Esophagus (tissue), 2 donors: ENCODE measurements at regions not wholly inside any gene's neighbourhood (a gene's known extent, or its start where the extent isn't known, plus 50 kb on each side); places are given as distances from the start of the nearest gene placed in this dataset.

ENCODE experiments used
- H3K27ac ChIP-seq, 2 donors: one replicate each; pipeline ENCODE4 v1.5.1; 2013; ENCODE audit warnings: low read depth in 2 of 2, mild to moderate bottlenecking in 2 of 2, inconsistent platforms in 1 of 2, low read length in 1 of 2, moderate library complexity in 1 of 2
- H3K27me3 ChIP-seq, 2 donors: one replicate each; pipeline ENCODE4 v1.6.1; 2013; ENCODE audit warnings: low read length in 2 of 2, control low read depth in 1 of 2, mild to moderate bottlenecking in 1 of 2; ENCODE audit not compliant: insufficient read depth in 2 of 2, control insufficient read depth in 1 of 2
- H3K36me3 ChIP-seq, 2 donors: one replicate each; pipeline ENCODE4 v1.6.1; 2013; ENCODE audit warnings: low read length in 1 of 2; ENCODE audit not compliant: control insufficient read depth in 2 of 2, insufficient read depth in 2 of 2
- H3K4me1 ChIP-seq, 2 donors: one replicate each; pipeline ENCODE4 v1.6.1; 2013; ENCODE audit warnings: low read length in 1 of 2; ENCODE audit not compliant: control insufficient read depth in 2 of 2, insufficient read depth in 2 of 2
- H3K4me3 ChIP-seq, 2 donors: one replicate each; pipeline ENCODE4 v1.5.1; 2013; ENCODE audit warnings: low read length in 2 of 2, mild to moderate bottlenecking in 2 of 2, low read depth in 1 of 2, moderate library complexity in 1 of 2
- H3K9me3 ChIP-seq, 2 donors: one replicate each; pipeline ENCODE4 v1.6.1; 2013; ENCODE audit warnings: mild to moderate bottlenecking in 2 of 2, low read depth in 1 of 2, low read length in 1 of 2, moderate library complexity in 1 of 2; ENCODE audit not compliant: control insufficient read depth in 2 of 2, insufficient read depth in 1 of 2
- WGBS, 2 donors: extraction: QIAGEN DNeasy Blood & Tissue Kit; methylation state at CpG; one replicate each; pipeline ENCODE4 v1.1.7; 2013; 5-methylcytosine and 5-hydroxymethylcytosine counted together
- donor health status: healthy with polysubstance abuse.
- donor health status: Bipolar disorder and iron deficiency.

DNA sequence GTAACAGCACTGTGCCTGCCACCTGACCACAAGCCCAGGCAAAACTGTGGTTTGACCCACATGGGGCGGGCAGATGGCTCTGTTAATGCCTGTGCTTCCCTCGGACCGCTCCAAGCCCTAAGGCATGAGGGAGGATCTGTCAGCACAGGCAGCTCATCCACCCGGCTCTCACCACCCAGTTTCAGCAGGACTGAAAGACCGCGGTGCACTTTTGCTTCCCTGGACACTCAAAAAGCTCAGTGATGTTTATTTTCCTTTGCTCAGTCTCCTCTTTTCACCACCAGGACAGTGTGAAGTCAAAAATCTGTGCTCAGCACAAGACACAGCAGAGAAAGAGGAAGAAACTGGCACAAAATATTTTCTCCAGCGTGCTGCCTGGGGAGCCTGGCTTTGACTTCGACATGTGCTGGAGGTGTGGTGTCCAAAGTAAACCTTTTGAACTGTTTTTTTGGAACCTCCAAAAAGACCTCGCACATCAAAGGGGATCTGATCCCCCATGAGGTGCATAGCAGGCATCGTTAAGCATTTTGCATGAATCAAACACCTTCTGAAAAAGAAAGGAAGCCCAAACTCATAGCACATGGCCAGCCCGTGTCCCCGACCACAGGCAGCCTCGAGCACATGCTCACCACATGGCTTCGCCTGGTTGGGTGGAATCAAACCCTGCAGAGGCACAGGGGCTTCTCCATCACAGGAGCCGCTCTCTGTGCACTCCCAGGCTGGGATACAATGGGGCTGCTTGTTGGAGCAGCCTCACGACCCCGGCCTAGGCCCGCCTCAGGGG is 441.7 kb upstream of the JARID2 start:
- Histone ChIP-seq H3K27ac (no peak overlapping the region), H3K9me3 (no peaks in the 10 kb centered on the region), H3K4me3 (no peak overlapping the region), H3K4me1 (peaks cover 0 to 8% of the 10 kb centered on the region in 2 donors), H3K27me3 (no peaks in the 10 kb centered on the region), H3K36me3 (no peaks in the 10 kb centered on the region)
- 51 to 64% methylated on average over 18 of the region's 18 CpGs for WGBS, 2 donors

DNA sequence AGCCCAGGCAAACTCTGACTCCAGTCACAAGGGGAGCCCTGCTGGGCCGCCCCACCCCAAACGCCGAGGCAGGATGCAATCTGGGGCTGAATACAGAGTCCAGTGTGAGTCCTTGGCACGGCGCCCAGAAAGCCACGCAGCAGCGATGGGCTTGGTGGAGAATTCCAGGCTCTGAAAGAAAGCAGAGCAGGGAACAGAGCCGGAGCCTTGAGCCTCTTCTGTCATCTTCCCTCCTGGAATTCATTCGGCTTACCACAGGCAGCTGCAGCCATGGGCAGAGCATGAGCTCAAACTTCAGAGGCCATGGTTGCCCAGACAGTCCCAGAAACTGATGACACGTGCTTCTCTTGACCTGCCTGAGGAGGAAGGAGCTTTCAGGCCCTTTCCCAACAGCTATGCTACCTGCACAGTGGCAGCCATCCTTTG is 441.1 kb upstream of the JARID2 start:
- H3K36me3 ChIP-seq: no peaks in the 10 kb centered on the region
- H3K9me3 ChIP-seq: no peaks in the 10 kb centered on the region
- H3K27me3 ChIP-seq: no peaks in the 10 kb centered on the region
- no peak overlapping the region for H3K27ac ChIP-seq
- H3K4me3 ChIP-seq: no peak overlapping the region
- WGBS, 2 donors: 37 to 56% methylated on average over 10 of the region's 10 CpGs
- peaks cover 0 to 8% of the 10 kb centered on the region in 2 donors for H3K4me1 ChIP-seq

DNA sequence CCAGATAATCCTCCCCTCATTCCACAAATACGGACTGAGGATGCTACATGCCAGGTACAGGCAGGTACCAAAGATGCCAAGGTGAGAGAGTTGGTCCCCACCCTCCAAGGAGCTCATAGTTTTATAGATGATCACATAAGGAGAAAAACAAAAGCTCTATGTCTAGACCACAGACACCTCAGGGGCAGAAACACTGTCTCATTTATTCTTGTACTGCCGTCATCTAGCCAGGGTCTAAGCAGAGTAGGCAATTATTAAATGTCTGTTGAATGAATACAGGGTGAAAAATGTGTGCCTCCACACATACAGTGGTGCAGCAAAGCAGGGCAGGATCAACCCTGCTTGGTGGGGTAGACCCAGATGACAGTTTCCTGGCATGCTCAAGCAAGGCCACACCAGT is 439.8 kb upstream of the JARID2 start:
- Histone ChIP-seq H3K9me3 (no peaks in the 10 kb centered on the region), H3K36me3 (no peaks in the 10 kb centered on the region), H3K4me1 (peaks cover 0 to 8% of the 10 kb centered on the region in 2 donors), H3K4me3 (no peak overlapping the region), H3K27me3 (no peaks in the 10 kb centered on the region), H3K27ac (no peak overlapping the region)
- 64 to 69% methylated on average over 2 of the region's 2 CpGs for WGBS, 2 donors

DNA sequence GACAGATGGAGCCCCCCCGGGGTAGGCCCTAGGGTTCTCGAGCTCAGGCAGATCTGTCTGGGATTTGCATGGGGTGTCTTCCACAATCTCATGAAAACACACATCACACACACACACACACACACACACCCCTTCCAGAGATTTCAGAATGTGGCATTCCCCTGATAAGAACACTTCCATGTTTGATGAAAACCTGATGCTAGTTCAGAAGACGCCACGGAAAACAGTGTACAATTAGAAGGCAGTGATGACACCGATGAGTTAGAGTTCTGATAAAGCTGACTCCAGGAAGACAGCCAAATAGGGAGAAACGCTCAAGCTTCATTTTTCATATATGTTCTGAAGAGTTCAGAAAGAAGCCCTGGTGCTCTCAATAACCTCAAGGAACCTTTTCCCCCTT is 438.7 kb upstream of the JARID2 start:
- 89 to 92% methylated on average over 6 of the region's 6 CpGs for WGBS, 2 donors
- Histone ChIP-seq H3K4me3 (no peak overlapping the region), H3K4me1 (peaks cover 0 to 8% of the 10 kb centered on the region in 2 donors), H3K27me3 (no peaks in the 10 kb centered on the region), H3K9me3 (no peaks in the 10 kb centered on the region), H3K27ac (no peak overlapping the region), H3K36me3 (no peaks in the 10 kb centered on the region)

DNA sequence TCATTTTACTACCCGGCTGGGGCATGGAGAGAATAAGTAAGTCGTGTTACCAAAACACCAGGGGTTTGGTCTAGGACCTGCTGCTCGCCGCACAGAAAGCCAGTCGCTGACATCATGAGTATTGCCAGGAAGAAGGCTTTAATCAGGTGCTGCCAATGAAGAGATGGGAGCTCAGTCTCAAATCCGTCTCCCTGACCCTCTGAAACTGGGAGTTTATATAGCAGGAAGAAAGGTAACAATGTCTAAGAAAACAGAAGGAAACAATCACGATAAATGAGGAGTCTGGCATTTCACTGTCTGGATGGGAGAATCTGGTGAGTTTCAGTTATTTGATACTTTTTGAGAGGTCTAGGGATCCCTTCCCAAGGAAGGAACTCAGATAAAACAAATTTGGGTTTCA is 437.9 kb upstream of the JARID2 start:
- Histone ChIP-seq H3K27me3 (no peaks in the 10 kb centered on the region), H3K36me3 (no peaks in the 10 kb centered on the region), H3K27ac (no peak overlapping the region), H3K9me3 (no peaks in the 10 kb centered on the region), H3K4me1 (peaks cover 0 to 8% of the 10 kb centered on the region in 2 donors), H3K4me3 (no peak overlapping the region)
- WGBS, 2 donors: 94 to 97% methylated on average over 7 of the region's 7 CpGs

DNA sequence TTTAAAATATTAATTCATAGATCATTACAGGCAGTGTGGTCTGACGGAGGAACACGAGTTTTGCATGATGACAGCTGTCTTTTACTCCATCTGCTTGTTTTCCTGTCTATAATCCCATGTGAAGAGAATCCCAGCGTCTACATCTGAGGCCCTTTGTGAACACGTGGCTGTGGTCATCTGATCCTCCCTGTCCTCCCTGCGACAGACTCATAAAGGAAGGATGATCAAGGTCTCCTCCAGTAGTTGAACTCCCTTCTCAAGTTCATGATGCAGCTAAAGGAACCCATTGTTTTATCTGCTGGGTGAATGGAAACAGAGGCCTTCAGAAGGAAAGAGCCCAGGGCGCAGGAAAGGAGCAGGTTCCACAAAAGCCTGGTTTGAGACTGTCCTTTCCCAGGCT is 435.8 kb upstream of the JARID2 start:
- Histone ChIP-seq H3K9me3 (no peaks in the 10 kb centered on the region), H3K27me3 (no peaks in the 10 kb centered on the region), H3K27ac (no peak overlapping the region), H3K4me3 (no peak overlapping the region), H3K4me1 (peaks cover 0 to under 1% of the 10 kb centered on the region in 2 donors), H3K36me3 (no peaks in the 10 kb centered on the region)
- 89 to 90% methylated on average over 6 of the region's 6 CpGs for WGBS, 2 donors

DNA sequence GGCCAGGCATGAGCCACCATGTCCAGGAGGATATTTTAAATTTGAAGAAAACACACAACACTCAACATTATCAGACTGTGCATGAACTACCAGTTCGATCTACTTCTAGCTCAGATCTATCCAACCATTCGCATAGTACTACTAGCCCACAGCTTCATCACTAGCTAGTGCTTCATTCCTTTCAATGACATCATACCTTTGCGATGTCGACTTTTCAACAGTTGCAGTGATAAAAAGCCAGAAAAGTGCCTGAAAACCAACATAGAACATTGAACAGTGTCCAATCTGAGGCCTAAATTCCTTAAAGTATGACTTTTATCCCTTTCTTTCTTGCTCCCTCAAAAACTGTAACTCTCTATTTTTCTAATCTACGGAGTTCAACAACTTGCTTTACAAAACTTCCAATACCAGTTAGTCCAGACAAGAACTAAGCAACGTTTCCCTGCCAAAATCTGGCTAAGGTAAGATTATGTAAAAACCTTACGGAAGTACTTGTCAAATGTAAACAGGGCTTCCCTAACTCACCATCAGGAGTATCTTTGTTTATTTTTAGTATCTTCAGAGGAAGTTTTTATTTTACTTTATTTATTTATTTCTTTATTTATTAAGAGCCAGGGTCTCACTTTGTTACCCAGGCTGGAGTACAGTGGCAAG is 434.0 kb upstream of the JARID2 start:
- Histone ChIP-seq H3K27me3 (no peaks in the 10 kb centered on the region), H3K4me3 (no peak overlapping the region), H3K4me1 (no peaks in the 10 kb centered on the region), H3K36me3 (no peaks in the 10 kb centered on the region), H3K27ac (no peak overlapping the region), H3K9me3 (peaks cover 0 to 2% of the 10 kb centered on the region in 2 donors)
- WGBS, 2 donors: 64 to 71% methylated on average over 7 of the region's 7 CpGs

DNA sequence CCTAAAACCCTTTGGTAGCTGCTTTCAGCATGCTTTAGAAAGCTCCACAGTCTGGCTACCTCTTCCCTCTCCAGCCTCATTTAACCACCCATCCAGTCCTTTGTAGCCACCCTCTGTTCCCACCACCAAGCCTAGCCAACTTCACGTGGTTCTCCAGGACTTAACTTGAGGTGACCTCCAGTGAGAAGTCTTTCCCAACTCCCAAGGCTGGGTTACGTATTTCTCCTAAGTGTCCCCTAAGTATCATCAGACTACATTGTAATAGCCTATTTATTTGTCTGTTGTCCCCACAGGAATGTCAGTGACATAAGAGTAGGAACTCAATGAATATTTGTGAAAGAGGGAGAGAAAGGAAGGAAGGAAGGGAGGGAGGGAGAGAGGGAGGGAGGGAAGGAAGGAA is 431.9 kb upstream of the JARID2 start:
- H3K27ac ChIP-seq: no peak overlapping the region
- no peak overlapping the region for H3K4me3 ChIP-seq
- H3K9me3 ChIP-seq: peaks cover 0 to 2% of the 10 kb centered on the region in 2 donors
- H3K4me1 ChIP-seq: peaks cover 0 to 2% of the 10 kb centered on the region in 2 donors
- 88 to 96% methylated on average over 2 of the region's 2 CpGs for WGBS, 2 donors
- no peaks in the 10 kb centered on the region for H3K27me3 ChIP-seq
- H3K36me3 ChIP-seq: no peaks in the 10 kb centered on the region

DNA sequence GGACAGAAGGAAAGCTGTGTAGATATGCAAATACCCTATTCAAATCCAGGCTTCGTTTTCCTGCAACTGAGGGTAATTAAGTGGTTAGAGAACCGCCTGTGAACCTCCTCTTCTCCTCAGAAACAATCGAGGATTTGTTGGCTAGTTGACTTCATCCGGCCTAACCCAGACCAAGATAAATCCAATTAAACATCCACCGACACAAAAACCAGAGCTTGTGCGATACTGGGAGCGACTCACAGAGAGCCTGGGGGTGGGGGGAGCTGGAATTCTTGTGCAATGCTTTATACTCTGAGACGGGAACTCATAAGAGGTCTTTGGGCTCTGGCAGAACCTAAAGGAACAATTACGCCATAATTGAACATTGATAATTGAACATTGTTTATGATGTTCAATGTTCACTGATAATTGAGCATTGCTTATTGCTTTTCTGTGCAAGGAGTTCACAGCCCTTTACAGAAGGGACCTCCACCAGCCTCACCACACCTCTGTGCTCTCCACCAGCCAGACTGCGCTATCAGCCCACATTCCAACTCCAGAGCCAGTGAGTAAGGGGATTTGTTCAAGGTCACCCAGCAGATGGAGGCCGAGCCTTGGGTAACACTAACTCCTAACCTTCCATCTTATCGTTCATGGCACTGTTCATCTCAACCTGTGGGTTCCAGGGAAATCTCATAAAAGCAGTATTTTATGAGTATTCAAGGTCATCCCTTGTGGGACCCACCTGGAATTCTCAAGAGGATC is 429.6 kb upstream of the JARID2 start:
- 64 to 83% methylated on average over 12 of the region's 12 CpGs for WGBS, 2 donors
- H3K4me1 ChIP-seq: peaks cover 0 to 2% of the 10 kb centered on the region in 2 donors
- H3K4me3 ChIP-seq: no peak overlapping the region
- H3K27me3 ChIP-seq: no peaks in the 10 kb centered on the region
- peaks cover 0 to 2% of the 10 kb centered on the region in 2 donors for H3K9me3 ChIP-seq
- no peaks in the 10 kb centered on the region for H3K36me3 ChIP-seq
- no peak overlapping the region for H3K27ac ChIP-seq
